Heart right ventricle (tissue), 16 donors: ENCODE measurements at regions not wholly inside any gene's neighbourhood (a gene's known extent, or its start where the extent isn't known, plus 50 kb on each side); places are given as distances from the start of the nearest gene placed in this dataset.
A peak's percentile ranks its signal among the peaks of the same experiment; 100 is the strongest.
"Not testable (repeated sequence)": the region's sequence is repeated elsewhere in the genome, so short reads cannot be mapped to it uniquely, and the experiment has no call there.

Source experiments
- ATAC-seq, 8 donors: fragments of 200-7000 bp; cut with Tn5 transposase; one replicate each; pipeline ENCODE4 v1.9.1; 2020; ENCODE audit warnings: mild to moderate bottlenecking in 8 of 8, moderate library complexity in 8 of 8, moderate number of reproducible peaks in 1 of 8
- DNase-seq, 2 donors: peaks; one replicate each; pipeline ENCODE4 v3.0.0-alpha.2; 2020
- H3K27ac ChIP-seq, 10 donors: fragments of 200-600 bp; sonication (generic) in 2 of 10; one replicate each; pipeline versions ENCODE4 v1.5.0 to v1.8.0; 2020 to 2022; ENCODE audit warnings: mild to moderate bottlenecking in 3 of 10
- H3K27me3 ChIP-seq, 7 donors: fragments of 200-600 bp; one replicate each; pipeline ENCODE4 v1.8.0; 2021 to 2022; ENCODE audit warnings: mild to moderate bottlenecking in 2 of 7
- H3K36me3 ChIP-seq, 9 donors: fragments of 200-600 bp; sonication (generic) in 1 of 9; one replicate each; pipeline versions ENCODE4 v1.5.0 to v1.8.0; 2020 to 2022; ENCODE audit warnings: mild to moderate bottlenecking in 2 of 9
- H3K4me1 ChIP-seq, 9 donors: fragments of 200-600 bp; sonication (generic) in 1 of 9; one replicate each; pipeline versions ENCODE4 v1.5.0 to v1.8.0; 2020 to 2022; ENCODE audit warnings: mild to moderate bottlenecking in 4 of 9
- H3K4me3 ChIP-seq, 10 donors: fragments of 200-600 bp; sonication (generic) in 2 of 10; one replicate each; pipeline versions ENCODE4 v1.5.0 to v1.8.0; 2020 to 2022; ENCODE audit warnings: mild to moderate bottlenecking in 7 of 10, moderate library complexity in 2 of 10
- H3K9me3 ChIP-seq, 11 donors: fragments of 200-600 bp in 10 of 11; sonication (generic) in 2 of 11; one replicate each; pipeline versions ENCODE4 v1.5.0 to v1.8.0; 2013 to 2022; ENCODE audit warnings: mild to moderate bottlenecking in 2 of 11, control low read depth in 1 of 11, moderate library complexity in 1 of 11
- CTCF ChIP-seq, 9 donors: fragments of 200-600 bp; sonication (generic) in 2 of 9; IDR thresholded peaks; one replicate each; pipeline versions ENCODE4 v1.5.0 to v1.8.0; 2021 to 2022; ENCODE audit warnings: antibody characterized with exemption in 9 of 9, mild to moderate bottlenecking in 5 of 9, moderate library complexity in 1 of 9
- WGBS, 2 donors: extraction: QIAGEN DNeasy Blood & Tissue Kit; methylation state at CpG; one replicate each; pipeline ENCODE4 v1.1.7; 2013; ENCODE audit warnings: inconsistent platforms in 1 of 2; 5-methylcytosine and 5-hydroxymethylcytosine counted together
- intact Hi-C, 10 donors: fragments of 100-400 bp; cut with DNase I; formaldehyde crosslinking; loops; one replicate each; pipeline versions ENCODE4 v1.11.1 to v1.14.2; 2022
- donor health status: Arrhythmogenic right ventricular cardiomyopathy.
- donor health status: ischemic (EF 13 %, LVEDD 7.1; RV severe dilation, severe dysfunction).
- donor health status: healthy with polysubstance abuse.
- donor health status: DM: no; HTN: yes; CAD: no.
- donor health status: DM: no; HTN: no; CAD: no.
- donor health status: ischemic (EF 25% LVEDD 6.9; RV normal size, moderate dysfunction).
- donor health status: ischemic (EF 25% LVEDD 5.7; RV mildly dilated, moderate dysfunction).
- donor health status: healthy.
- donor health status: DM: yes; HTN: yes; CAD: no.
- donor health status: Ischemic cardiomyopathy.
- donor health status: ischemic (EF 35%, LVEDD 5.7; RV mildly dilated, moderate dysfunction).
- donor health status: nonischemic (EF 11% LVEDD 7.7; RV severe dilation, severe dysfunction).
- donor health status: DM: yes; HTN: yes; CAD: no.
- donor health status: PGD.
- donor health status: ischemic (EF 29% LVEDD 5.4; RV normal size, mild dysfunction).
- donor health status: nonischemic (EF 23%, LVEDD 6.1; RV moderate dilation, normal function).

GRCh38 chr12:9449181-9449580, 158.5 kb downstream of the KLRB1 start:
- Histone ChIP-seq H3K9me3 (no peaks in the 10 kb centered on the region), H3K27ac (no peak overlapping the region), H3K27me3 (no peaks in the 10 kb centered on the region), H3K36me3 (no peaks in the 10 kb centered on the region), H3K4me1 (peaks cover 0 to 6% (median 0%) of the 10 kb centered on the region in 9 donors), H3K4me3 (peak overlapping the region in 1 of 10 donors; percentile 73)
- 74 to 82% methylated on average over 6 of the region's 6 CpGs for WGBS, 2 donors
- no peak for TF ChIP-seq CTCF (IDR thresholded peaks at IDR 0.05)
- ATAC-seq (no peak), DNase-seq (no peak)
- intact Hi-C loops = no loop called here

- peak overlapping the region in 9 of 10 donors; percentile 37 to 76 (median 67) for H3K4me3 ChIP-seq
- H3K27ac ChIP-seq, H3K36me3 ChIP-seq, H3K4me1 ChIP-seq, intact Hi-C loops, H3K27me3 ChIP-seq, H3K9me3 ChIP-seq, DNase-seq: not testable (repeated sequence)
- WGBS, 2 donors = 31 to 50% methylated on average over 6 to 7 of the region's 10 CpGs
- peak in 2 of 8 donors; percentile 9 to 12 for ATAC-seq
Observed at GRCh38 chr12:9448648-9449047, 159.1 kb downstream of the KLRB1 start.

GRCh38 chr12:9447791-9448614, 159.7 kb downstream of the KLRB1 start:
- 0% methylated on average over 61 of the region's 61 CpGs for WGBS, 2 donors
- ATAC-seq (peak; percentile 94 to 99 (median 96)), DNase-seq (peak; percentile 88 to 90)
- peak overlapping the region; percentile 37 to 76 (median 64) for H3K4me3 ChIP-seq
- intact Hi-C loops, H3K36me3 ChIP-seq, H3K9me3 ChIP-seq, H3K4me1 ChIP-seq, H3K27me3 ChIP-seq: not testable (repeated sequence)
- peak overlapping the region in 2 of 10 donors; percentile 49 to 63 for H3K27ac ChIP-seq

- H3K4me1 ChIP-seq, H3K27me3 ChIP-seq, H3K27ac ChIP-seq, DNase-seq, H3K36me3 ChIP-seq, H3K9me3 ChIP-seq, intact Hi-C loops: not testable (repeated sequence)
- H3K4me3 ChIP-seq = peak overlapping the region in 8 of 10 donors; percentile 55 to 76 (median 68)
- 29 to 37% methylated on average over 17 to 18 of the region's 20 CpGs for WGBS, 2 donors
- ATAC-seq = peak; percentile 3 to 42 (median 23)
Observed at GRCh38 chr12:9446883-9447761, 160.6 kb downstream of the KLRB1 start.

GRCh38 chr12:9440428-9440827, 167.3 kb downstream of the KLRB1 start:
- H3K36me3 ChIP-seq, H3K27ac ChIP-seq, H3K4me3 ChIP-seq, intact Hi-C loops, H3K9me3 ChIP-seq, H3K27me3 ChIP-seq, H3K4me1 ChIP-seq, DNase-seq: not testable (repeated sequence)
- peak in 1 of 8 donors; percentile 25 for ATAC-seq
- WGBS, 2 donors = 89 to 100% methylated on average over 3 to 4 of the region's 5 CpGs

GRCh38 chr12:9435682-9436081, 172.0 kb downstream of the KLRB1 start:
- 87 to 90% methylated on average over 7 to 8 of the region's 15 CpGs for WGBS, 2 donors
- H3K27ac ChIP-seq, H3K27me3 ChIP-seq, H3K4me3 ChIP-seq, H3K4me1 ChIP-seq, DNase-seq, intact Hi-C loops, ATAC-seq, H3K36me3 ChIP-seq, H3K9me3 ChIP-seq: not testable (repeated sequence)

- H3K9me3 ChIP-seq, DNase-seq, H3K4me1 ChIP-seq, H3K27ac ChIP-seq, H3K27me3 ChIP-seq, H3K4me3 ChIP-seq, H3K36me3 ChIP-seq, ATAC-seq, intact Hi-C loops: not testable (repeated sequence)
- WGBS, 2 donors = 94% methylated on average over 13 to 15 of the region's 19 CpGs
Observed at GRCh38 chr12:9430385-9430784, 177.3 kb downstream of the KLRB1 start.

GRCh38 chr12:9428856-9429255, 178.9 kb downstream of the KLRB1 start:
- H3K4me1 ChIP-seq, H3K4me3 ChIP-seq, H3K27ac ChIP-seq, ATAC-seq, H3K36me3 ChIP-seq, intact Hi-C loops, H3K9me3 ChIP-seq, H3K27me3 ChIP-seq, DNase-seq: not testable (repeated sequence)
- 97 to 98% methylated on average over 11 of the region's 13 CpGs for WGBS, 2 donors

- H3K36me3 ChIP-seq, ATAC-seq, H3K27ac ChIP-seq, H3K9me3 ChIP-seq, intact Hi-C loops, H3K4me1 ChIP-seq, DNase-seq, H3K4me3 ChIP-seq, H3K27me3 ChIP-seq: not testable (repeated sequence)
- 92 to 98% methylated on average over 10 of the region's 13 CpGs for WGBS, 2 donors
Observed at GRCh38 chr12:9425429-9425828, 182.3 kb downstream of the KLRB1 start.

GRCh38 chr12:9424175-9424740, 183.5 kb downstream of the KLRB1 start:
- H3K27ac ChIP-seq, H3K9me3 ChIP-seq, H3K4me1 ChIP-seq, ATAC-seq, H3K4me3 ChIP-seq, intact Hi-C loops, H3K27me3 ChIP-seq, H3K36me3 ChIP-seq, DNase-seq: not testable (repeated sequence)
- 87% methylated on average over 9 of the region's 9 CpGs for WGBS, 2 donors
